GM23338 (cell line): ENCODE measurements at regions not wholly inside any gene's neighbourhood (a gene's known extent, or its start where the extent isn't known, plus 50 kb on each side); places are given as distances from the start of the nearest gene placed in this dataset.

Source experiments
- ATAC-seq: fragments of 200-7000 bp; cut with Tn5 transposase; 3 replicates; pipeline ENCODE4 v1.9.1; 2020
- DNase-seq: peaks from one replicate; pipeline ENCODE4 v3.0.0-alpha.2; 2015; ENCODE audit warnings: low spot score
- H2AFZ ChIP-seq: fragments of 200-600 bp; sonication (generic); 2 replicates; pipeline ENCODE4 v1.8.0; 2016; ENCODE audit warnings: antibody characterized with exemption, mild to moderate bottlenecking, moderate library complexity
- H3F3A ChIP-seq: fragments of 200-600 bp; sonication (generic); replicated peaks from 2 replicates; pipeline ENCODE4 v1.8.0; 2017; ENCODE audit warnings: antibody characterized with exemption, mixed run types, low read depth
- H3K27ac ChIP-seq: fragments of 200-600 bp; sonication (generic); 2 replicates; pipeline ENCODE4 v1.6.1; 2016; ENCODE audit warnings: low read depth
- H3K27me3 ChIP-seq: fragments of 200-600 bp; sonication (generic); 2 replicates; pipeline ENCODE4 v1.8.0; 2016; ENCODE audit warnings: mild to moderate bottlenecking, mixed run types, moderate library complexity; ENCODE audit not compliant: insufficient read depth
- H3K36me3 ChIP-seq: fragments of 200-600 bp; sonication (generic); 2 replicates; pipeline ENCODE4 v1.8.0; 2016; ENCODE audit warnings: mild to moderate bottlenecking; ENCODE audit not compliant: insufficient read depth
- H3K4me1 ChIP-seq: fragments of 200-600 bp; sonication (generic); 2 replicates; pipeline ENCODE4 v1.8.0; 2016; ENCODE audit warnings: mild to moderate bottlenecking, moderate library complexity; ENCODE audit not compliant: insufficient read depth
- H3K4me2 ChIP-seq: fragments of 200-600 bp; sonication (generic); 2 replicates; pipeline ENCODE4 v1.7.1; 2017; ENCODE audit warnings: mixed run types
- H3K4me3 ChIP-seq: fragments of 200-600 bp; sonication (generic); 2 replicates; pipeline ENCODE4 v1.6.1; 2016; ENCODE audit warnings: mixed run types
- H3K79me2 ChIP-seq: fragments of 200-600 bp; sonication (generic); replicated peaks from 2 replicates; pipeline ENCODE4 v1.8.0; 2017; ENCODE audit warnings: mild to moderate bottlenecking; ENCODE audit not compliant: insufficient read depth
- H3K9me2 ChIP-seq: fragments of 200-600 bp; sonication (generic); 2 replicates; pipeline ENCODE4 v1.8.0; 2017; ENCODE audit not compliant: insufficient read depth
- H4K20me1 ChIP-seq: fragments of 200-600 bp; sonication (generic); replicated peaks from 2 replicates; pipeline ENCODE4 v1.8.0; 2017; ENCODE audit warnings: mild to moderate bottlenecking; ENCODE audit not compliant: insufficient read depth
- H3K27ac Mint-ChIP-seq: 2 replicates; pipeline ENCODE4 v1.8.0; 2020; ENCODE audit warnings: inconsistent platforms, mild to moderate bottlenecking, moderate library complexity, mixed read lengths
- H3K27me3 Mint-ChIP-seq: 3 replicates; pipeline ENCODE4 v1.8.0; 2022; ENCODE audit warnings: low read depth, mild to moderate bottlenecking, moderate library complexity, mixed read lengths, inconsistent platforms; ENCODE audit not compliant: insufficient read depth, poor library complexity
- H3K36me3 Mint-ChIP-seq: 3 replicates; pipeline ENCODE4 v1.8.0; 2021; ENCODE audit warnings: low read depth, mild to moderate bottlenecking, inconsistent platforms, moderate library complexity, mixed read lengths
- H3K4me1 Mint-ChIP-seq: 3 replicates; pipeline ENCODE4 v1.8.0; 2020; ENCODE audit warnings: mild to moderate bottlenecking, inconsistent platforms, mixed read lengths
- H3K4me3 Mint-ChIP-seq: 3 replicates; pipeline ENCODE4 v1.8.0; 2021; ENCODE audit warnings: moderate library complexity, mild to moderate bottlenecking, inconsistent platforms, mixed read lengths
- H3K9me3 Mint-ChIP-seq: 3 replicates; pipeline ENCODE4 v1.8.0; 2020; ENCODE audit warnings: moderate library complexity, mild to moderate bottlenecking, inconsistent platforms, mixed read lengths
- EZH2 ChIP-seq: fragments of 200-600 bp; sonication (generic); IDR thresholded peaks from one replicate; pipeline ENCODE4 v1.8.0; 2017; ENCODE audit warnings: antibody characterized with exemption, mild to moderate bottlenecking, low read depth; ENCODE audit not compliant: unreplicated experiment
- EZH2phosphoT487 ChIP-seq: fragments of 200-600 bp; sonication (generic); IDR thresholded peaks from one replicate; pipeline ENCODE4 v1.8.1; 2018; ENCODE audit warnings: antibody characterized with exemption; ENCODE audit not compliant: unreplicated experiment
- JUNB ChIP-seq: IDR thresholded peaks from one replicate; pipeline ENCODE4 v1.6.1; 2016; ENCODE audit warnings: antibody characterized with exemption; ENCODE audit not compliant: unreplicated experiment
- POLR2AphosphoS5 ChIP-seq: IDR thresholded peaks from 2 replicates; pipeline ENCODE4 v1.6.1; 2016; ENCODE audit warnings: antibody characterized with exemption, low read depth
- TF ChIP-seq, protein P1 (sequence below): fragments of 250-450 bp; sonication (Bioruptor Pico); IDR thresholded peaks from 2 replicates; pipeline ENCODE4 v1.5.0; 2020; ENCODE audit warnings: mild to moderate bottlenecking, moderate library complexity
- TF ChIP-seq, protein P2 (sequence below): IDR thresholded peaks from 2 replicates; pipeline ENCODE4 v1.6.1; 2016; ENCODE audit warnings: antibody characterized with exemption

DNA sequence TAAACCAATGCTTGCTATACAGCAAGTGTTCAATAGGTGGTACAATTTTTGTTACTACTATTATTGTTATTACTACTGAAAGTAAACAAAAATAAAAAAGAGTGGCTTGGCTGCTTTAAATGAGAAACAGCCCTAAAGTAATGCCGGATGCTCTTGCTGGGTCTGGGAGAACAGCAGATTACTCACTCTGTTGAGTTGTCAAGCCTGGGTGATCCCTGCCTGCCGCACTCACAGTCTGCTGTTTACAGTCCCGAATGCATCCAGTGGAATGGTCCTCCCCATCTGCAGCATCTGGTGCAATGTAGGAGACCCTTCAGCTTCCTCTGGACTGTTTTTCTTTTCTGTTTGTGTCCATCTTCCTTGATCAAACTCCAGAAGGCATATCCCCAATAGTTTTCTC, 102.7 kb upstream of the IVNS1ABP start (continued):
- TF ChIP-seq, protein P1, sequence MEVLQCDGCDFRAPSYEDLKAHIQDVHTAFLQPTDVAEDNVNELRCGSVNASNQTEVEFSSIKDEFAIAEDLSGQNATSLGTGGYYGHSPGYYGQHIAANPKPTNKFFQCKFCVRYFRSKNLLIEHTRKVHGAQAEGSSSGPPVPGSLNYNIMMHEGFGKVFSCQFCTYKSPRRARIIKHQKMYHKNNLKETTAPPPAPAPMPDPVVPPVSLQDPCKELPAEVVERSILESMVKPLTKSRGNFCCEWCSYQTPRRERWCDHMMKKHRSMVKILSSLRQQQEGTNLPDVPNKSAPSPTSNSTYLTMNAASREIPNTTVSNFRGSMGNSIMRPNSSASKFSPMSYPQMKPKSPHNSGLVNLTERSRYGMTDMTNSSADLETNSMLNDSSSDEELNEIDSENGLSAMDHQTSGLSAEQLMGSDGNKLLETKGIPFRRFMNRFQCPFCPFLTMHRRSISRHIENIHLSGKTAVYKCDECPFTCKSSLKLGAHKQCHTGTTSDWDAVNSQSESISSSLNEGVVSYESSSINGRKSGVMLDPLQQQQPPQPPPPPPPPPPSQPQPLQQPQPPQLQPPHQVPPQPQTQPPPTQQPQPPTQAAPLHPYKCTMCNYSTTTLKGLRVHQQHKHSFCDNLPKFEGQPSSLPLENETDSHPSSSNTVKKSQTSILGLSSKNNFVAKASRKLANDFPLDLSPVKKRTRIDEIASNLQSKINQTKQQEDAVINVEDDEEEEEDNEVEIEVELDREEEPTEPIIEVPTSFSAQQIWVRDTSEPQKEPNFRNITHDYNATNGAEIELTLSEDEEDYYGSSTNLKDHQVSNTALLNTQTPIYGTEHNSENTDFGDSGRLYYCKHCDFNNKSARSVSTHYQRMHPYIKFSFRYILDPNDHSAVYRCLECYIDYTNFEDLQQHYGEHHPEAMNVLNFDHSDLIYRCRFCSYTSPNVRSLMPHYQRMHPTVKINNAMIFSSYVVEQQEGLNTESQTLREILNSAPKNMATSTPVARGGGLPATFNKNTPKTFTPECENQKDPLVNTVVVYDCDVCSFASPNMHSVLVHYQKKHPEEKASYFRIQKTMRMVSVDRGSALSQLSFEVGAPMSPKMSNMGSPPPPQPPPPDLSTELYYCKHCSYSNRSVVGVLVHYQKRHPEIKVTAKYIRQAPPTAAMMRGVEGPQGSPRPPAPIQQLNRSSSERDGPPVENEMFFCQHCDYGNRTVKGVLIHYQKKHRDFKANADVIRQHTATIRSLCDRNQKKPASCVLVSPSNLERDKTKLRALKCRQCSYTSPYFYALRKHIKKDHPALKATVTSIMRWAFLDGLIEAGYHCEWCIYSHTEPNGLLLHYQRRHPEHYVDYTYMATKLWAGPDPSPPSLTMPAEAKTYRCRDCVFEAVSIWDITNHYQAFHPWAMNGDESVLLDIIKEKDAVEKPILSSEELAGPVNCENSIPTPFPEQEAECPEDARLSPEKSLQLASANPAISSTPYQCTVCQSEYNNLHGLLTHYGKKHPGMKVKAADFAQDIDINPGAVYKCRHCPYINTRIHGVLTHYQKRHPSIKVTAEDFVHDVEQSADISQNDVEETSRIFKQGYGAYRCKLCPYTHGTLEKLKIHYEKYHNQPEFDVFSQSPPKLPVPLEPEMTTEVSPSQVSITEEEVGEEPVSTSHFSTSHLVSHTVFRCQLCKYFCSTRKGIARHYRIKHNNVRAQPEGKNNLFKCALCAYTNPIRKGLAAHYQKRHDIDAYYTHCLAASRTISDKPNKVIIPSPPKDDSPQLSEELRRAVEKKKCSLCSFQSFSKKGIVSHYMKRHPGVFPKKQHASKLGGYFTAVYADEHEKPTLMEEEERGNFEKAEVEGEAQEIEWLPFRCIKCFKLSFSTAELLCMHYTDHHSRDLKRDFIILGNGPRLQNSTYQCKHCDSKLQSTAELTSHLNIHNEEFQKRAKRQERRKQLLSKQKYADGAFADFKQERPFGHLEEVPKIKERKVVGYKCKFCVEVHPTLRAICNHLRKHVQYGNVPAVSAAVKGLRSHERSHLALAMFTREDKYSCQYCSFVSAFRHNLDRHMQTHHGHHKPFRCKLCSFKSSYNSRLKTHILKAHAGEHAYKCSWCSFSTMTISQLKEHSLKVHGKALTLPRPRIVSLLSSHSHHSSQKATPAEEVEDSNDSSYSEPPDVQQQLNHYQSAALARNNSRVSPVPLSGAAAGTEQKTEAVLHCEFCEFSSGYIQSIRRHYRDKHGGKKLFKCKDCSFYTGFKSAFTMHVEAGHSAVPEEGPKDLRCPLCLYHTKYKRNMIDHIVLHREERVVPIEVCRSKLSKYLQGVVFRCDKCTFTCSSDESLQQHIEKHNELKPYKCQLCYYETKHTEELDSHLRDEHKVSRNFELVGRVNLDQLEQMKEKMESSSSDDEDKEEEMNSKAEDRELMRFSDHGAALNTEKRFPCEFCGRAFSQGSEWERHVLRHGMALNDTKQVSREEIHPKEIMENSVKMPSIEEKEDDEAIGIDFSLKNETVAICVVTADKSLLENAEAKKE (CRISPR knock-in tag) = no peak
- TF ChIP-seq, protein P2, sequence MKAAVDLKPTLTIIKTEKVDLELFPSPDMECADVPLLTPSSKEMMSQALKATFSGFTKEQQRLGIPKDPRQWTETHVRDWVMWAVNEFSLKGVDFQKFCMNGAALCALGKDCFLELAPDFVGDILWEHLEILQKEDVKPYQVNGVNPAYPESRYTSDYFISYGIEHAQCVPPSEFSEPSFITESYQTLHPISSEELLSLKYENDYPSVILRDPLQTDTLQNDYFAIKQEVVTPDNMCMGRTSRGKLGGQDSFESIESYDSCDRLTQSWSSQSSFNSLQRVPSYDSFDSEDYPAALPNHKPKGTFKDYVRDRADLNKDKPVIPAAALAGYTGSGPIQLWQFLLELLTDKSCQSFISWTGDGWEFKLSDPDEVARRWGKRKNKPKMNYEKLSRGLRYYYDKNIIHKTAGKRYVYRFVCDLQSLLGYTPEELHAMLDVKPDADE = no peak
- no peak for TF ChIP-seq JUNB

DNA sequence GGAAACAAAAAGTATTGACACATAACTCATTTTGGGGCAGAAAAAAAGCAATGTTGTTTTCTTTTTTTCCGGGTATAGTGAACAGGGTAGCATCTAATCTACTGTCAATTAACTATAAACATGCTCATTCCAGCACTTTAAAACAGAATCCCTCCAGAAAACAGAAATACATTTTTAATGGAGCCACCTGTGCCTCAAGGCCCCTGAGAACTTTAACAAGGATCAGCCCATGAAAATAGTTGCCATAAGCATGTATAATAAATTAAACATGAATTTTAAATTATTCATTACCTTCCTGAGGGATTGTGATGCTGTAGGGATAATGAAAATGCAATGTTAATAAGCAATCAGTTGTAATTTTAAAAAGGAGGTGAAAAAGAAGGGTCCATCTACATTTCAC, 101.4 kb upstream of the IVNS1ABP start:
- H3K4me1 Mint-ChIP-seq = no peaks in the 10 kb centered on the region
- Histone ChIP-seq H3K4me2 (no peak overlapping the region), H3K36me3 (no peaks in the 10 kb centered on the region), H3K4me3 (no peak overlapping the region), H2AFZ (no peak overlapping the region), H3K9me2 (0 out of 2 replicates have a peak, but pooled peaks cover 4% of the 10 kb centered on the region), H3K79me2 (no peaks in the 10 kb centered on the region), H4K20me1 (no peaks in the 10 kb centered on the region), H3F3A (no peaks in the 10 kb centered on the region), H3K27ac (no peak overlapping the region), H3K4me1 (no peaks in the 10 kb centered on the region), H3K27me3 (no peaks in the 10 kb centered on the region)
- H3K36me3 Mint-ChIP-seq = no peaks in the 10 kb centered on the region
- TF ChIP-seq EZH2 = no peak
- no peak for TF ChIP-seq EZH2phosphoT487
- TF ChIP-seq, protein P1 (CRISPR knock-in tag) = no peak
- no peak for TF ChIP-seq POLR2AphosphoS5
- H3K4me3 Mint-ChIP-seq = no peak overlapping the region
- H3K27ac Mint-ChIP-seq = no peak overlapping the region
- no peaks in the 10 kb centered on the region; the same call in 2 of the 3 replicates for H3K9me3 Mint-ChIP-seq
- no peaks in the 10 kb centered on the region for H3K27me3 Mint-ChIP-seq
- no peak for DNase-seq
- ATAC-seq = no peak
